M059J (cell line): ENCODE measurements at regions not wholly inside any gene's neighbourhood (a gene's known extent, or its start where the extent isn't known, plus 50 kb on each side); places are given as distances from the start of the nearest gene placed in this dataset.
"Not testable (repeated sequence)": the region's sequence is repeated elsewhere in the genome, so short reads cannot be mapped to it uniquely, and the experiment has no call there.

ENCODE experiments used
- DNase-seq: peaks from one replicate; pipeline ENCODE4 v3.0.0-alpha.2; 2012; ENCODE audit warnings: low read depth

DNA sequence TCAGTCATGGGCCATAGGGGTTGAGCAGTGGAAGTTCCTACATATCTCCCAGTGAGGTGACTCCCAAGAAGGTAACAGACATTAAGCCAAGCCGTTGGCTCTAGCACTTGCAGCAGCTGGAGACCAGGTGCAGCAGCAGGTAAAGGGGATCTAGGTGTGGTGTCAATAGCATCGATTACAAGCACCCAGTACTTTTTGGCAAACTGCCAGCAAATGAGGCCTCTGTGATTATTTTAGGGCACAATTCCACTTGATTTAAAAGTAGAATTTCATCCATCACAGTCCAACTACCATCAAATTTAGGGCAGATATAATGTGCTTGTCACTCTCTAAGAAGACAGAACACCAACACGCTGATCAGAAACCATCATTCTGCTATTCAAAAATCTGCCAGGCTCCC lies 224.1 kb upstream of the EGLN3 start:
- no peak for DNase-seq

DNA sequence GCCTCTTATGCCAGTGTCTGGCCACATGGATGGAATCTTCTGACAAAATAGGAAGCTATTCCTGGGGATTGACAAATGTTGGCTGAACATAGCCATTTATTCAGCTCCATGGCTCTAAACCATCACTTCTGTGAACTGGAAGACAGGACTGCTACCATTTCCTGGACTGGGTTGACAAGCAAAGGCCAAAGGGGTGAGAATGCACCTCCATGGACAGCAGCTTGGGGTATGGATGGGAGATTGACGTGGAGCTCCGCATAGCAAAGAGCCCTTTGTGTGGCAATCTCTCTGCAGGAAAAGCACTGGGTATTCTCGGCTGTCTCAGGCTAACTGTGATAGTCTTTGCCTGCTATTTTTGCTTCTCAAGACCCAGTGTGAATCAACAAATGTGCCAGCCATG lies 223.0 kb upstream of the EGLN3 start:
- DNase-seq, result no peak

DNA sequence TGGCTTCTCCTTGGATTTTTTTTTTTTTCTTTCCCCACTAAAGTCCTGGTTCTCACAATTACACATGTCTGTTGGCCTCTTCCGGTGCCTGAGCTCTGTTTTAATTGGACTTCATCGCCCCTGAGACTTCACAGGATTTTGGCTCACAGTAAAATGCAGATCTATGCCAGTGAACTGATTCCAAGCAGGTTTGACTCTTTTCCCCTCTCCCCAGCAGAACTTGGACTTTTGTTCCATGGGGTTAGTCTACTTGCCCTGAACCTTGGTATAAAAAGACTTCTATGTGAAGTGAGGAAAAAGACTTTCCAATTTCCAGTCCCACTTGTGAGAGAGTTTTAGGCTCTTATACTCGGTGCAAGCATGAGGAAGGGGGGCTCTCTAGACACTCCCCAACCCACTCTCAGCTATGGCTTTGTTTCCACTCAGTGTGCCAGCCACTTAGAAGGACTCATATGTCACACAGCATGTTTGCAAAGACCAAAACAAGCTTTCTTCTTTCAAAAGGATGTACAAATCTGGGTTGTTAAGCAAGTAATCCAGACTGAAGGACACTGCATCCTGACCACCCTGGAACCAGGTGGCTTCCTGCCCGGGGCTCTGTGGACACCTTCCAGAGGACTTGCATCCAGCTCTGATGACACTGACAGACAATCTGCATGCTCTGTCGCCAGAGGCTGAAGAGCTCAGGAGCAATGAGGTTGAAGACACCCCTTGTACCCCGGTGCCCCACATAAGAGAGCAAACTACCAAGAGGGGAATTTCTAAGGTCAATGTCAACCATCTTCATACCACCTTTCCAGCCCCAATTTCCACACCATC lies 221.9 kb upstream of the EGLN3 start:
- no peak for DNase-seq

DNA sequence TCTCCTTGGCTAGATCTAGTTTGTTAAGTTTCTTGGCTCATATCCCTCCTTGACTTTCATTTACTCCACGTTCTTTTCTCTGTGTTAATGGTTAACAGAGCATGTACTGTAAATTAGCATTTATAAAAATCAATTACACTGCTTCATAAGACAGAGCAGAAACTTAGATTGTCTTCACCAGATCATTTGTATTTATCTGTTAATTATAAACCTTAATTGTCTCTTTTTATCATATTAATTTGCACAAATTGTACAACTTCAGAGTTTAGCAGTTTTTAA lies 221.2 kb upstream of the EGLN3 start:
- no peak for DNase-seq

DNA sequence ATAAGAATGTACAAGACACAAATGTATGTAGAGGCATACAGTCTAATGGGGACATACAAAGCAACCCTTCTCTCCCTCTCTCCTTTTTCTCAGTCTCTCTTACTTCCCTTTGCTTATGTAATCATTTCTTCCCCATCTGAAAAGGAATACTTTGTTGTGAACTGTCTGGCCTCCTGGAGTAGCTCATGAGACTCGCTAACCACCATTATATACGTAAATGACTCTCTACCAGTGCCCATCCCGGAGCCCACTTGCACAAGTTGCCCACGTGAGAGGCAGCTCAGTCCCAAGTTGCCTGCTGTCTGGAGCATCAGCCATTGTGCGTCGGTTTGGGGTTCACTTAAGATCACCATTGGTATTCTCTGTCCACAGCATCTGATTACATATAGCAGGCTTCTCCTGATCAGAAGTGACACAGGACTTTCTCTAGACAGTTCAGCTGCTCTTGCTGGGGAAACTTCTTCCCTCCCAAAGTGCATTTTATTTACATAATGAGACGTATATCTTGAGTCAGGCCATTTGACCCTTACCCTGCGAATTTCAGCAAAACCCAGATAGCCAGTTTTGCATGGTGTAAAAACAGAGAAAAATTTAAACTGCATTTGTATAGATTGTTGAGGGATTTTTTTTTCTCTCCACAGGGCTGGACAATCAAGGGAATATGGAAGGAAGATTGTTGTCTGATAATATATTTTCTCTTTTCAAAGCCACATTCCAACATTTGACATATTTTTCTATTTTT lies 220.7 kb upstream of the EGLN3 start:
- no peak for DNase-seq

GRCh38 chr14:34170882-34171281 lies 220.0 kb upstream of the EGLN3 start:
- no peak for DNase-seq

- no peak for DNase-seq
Measured at GRCh38 chr14:34169561-34169960, 218.7 kb upstream of the EGLN3 start.

GRCh38 chr14:34168656-34169055 lies 217.8 kb upstream of the EGLN3 start:
- no peak for DNase-seq

- no peak for DNase-seq
Measured at GRCh38 chr14:34165847-34166350, 215.0 kb upstream of the EGLN3 start.

- DNase-seq, result no peak
Measured at GRCh38 chr14:34164162-34164864, 213.4 kb upstream of the EGLN3 start.

GRCh38 chr14:34161351-34162082 lies 210.6 kb upstream of the EGLN3 start:
- DNase-seq, result no peak

- DNase-seq, result no peak
Measured at GRCh38 chr14:34160619-34161018, 209.7 kb upstream of the EGLN3 start.

- no peak for DNase-seq
Measured at GRCh38 chr14:34157651-34158050, 206.8 kb upstream of the EGLN3 start.

- no peak for DNase-seq
Measured at GRCh38 chr14:34147461-34147860, 196.6 kb upstream of the EGLN3 start.

- DNase-seq, result not testable (repeated sequence)
Measured at GRCh38 chr14:34140127-34140526, 189.3 kb upstream of the EGLN3 start.

- peak; percentile 62 for DNase-seq
Measured at GRCh38 chr14:34139160-34140121, 188.6 kb upstream of the EGLN3 start.

- DNase-seq, result no peak
Measured at GRCh38 chr14:34138175-34138574, 187.3 kb upstream of the EGLN3 start.

DNA sequence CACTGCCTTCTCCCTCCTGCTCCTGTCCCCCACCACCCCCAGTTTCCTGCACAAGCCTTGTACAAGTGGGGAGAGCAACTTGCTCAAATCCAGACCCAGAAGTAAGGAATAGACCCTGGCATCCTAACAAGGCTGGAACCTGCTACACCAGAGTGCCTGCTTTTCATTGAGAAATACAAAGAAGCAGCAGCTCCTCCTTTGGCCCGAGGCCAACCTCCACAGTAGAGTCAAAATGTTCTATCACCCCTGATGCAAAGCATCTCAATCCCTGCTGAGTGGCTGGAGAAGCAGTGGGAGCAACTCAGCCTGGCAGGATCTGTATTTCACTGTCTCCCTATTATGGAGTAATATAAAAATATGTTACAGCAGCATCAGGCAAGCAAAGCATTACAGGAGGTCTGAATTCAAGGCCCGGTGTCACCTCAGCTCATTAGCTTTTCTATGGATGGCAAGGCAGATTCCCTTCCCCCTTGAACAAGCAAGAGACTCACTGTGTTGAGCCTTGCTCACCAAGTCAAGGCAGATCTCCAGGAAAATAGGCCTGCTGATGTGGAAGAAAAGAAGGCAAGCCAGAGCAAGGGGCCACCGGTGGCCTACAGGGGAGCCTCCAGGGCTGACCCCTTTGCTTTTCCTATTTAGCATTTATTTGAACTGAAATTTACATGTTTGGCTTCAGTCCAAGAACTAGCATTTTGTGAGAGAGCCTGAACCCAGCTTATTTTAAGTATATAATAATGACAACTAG lies 186.3 kb upstream of the EGLN3 start:
- no peak for DNase-seq

- no peak for DNase-seq
Measured at GRCh38 chr14:34135492-34135891, 184.6 kb upstream of the EGLN3 start.

- DNase-seq, result no peak
Measured at GRCh38 chr14:34134484-34134883, 183.6 kb upstream of the EGLN3 start.
